ENCODE measurements at regions not wholly inside any gene's neighbourhood (a gene's known extent, or its start where the extent isn't known, plus 50 kb on each side); places are given as distances from the start of the nearest gene placed in this dataset.

- TF ChIP-seq CTCF (IDR thresholded peaks at IDR 0.05; ENCODE audit: low read length) = no peak
- TF ChIP-seq EZH2 (IDR thresholded peaks at IDR 0.05; ENCODE audit: borderline replicate concordance, low read length) = no peak
These were observed 82.5 kb upstream of the FICD start for GRCh38 chr12:108432423-108433121.

Measured in OCI-LY1 (cell line).